Body of pancreas (tissue), 4 donors: ENCODE measurements at regions not wholly inside any gene's neighbourhood (a gene's known extent, or its start where the extent isn't known, plus 50 kb on each side); places are given as distances from the start of the nearest gene placed in this dataset.

Experiments
- POLR2A ChIP-seq, 3 donors: fragments of 450-650 bp; IDR thresholded peaks; one replicate each; pipeline ENCODE4 v1.6.1; 2016; ENCODE audit warnings: antibody characterized with exemption in 3 of 3, mild to moderate bottlenecking in 2 of 3
- TF ChIP-seq, protein P1 (sequence below), 7 experiments: fragments of 450-650 bp in 4 of 7; fragments of 200-600 bp in 3 of 7; sonication (generic) in 3 of 7; IDR thresholded peaks; one replicate each; pipeline ENCODE4 v1.5.1; 2016 to 2019; ENCODE audit warnings: antibody characterized with exemption in 7 of 7

GRCh38 chr6:113524826-113525225 lies 332.3 kb upstream of the MARCKS start:
- TF ChIP-seq, protein P1, sequence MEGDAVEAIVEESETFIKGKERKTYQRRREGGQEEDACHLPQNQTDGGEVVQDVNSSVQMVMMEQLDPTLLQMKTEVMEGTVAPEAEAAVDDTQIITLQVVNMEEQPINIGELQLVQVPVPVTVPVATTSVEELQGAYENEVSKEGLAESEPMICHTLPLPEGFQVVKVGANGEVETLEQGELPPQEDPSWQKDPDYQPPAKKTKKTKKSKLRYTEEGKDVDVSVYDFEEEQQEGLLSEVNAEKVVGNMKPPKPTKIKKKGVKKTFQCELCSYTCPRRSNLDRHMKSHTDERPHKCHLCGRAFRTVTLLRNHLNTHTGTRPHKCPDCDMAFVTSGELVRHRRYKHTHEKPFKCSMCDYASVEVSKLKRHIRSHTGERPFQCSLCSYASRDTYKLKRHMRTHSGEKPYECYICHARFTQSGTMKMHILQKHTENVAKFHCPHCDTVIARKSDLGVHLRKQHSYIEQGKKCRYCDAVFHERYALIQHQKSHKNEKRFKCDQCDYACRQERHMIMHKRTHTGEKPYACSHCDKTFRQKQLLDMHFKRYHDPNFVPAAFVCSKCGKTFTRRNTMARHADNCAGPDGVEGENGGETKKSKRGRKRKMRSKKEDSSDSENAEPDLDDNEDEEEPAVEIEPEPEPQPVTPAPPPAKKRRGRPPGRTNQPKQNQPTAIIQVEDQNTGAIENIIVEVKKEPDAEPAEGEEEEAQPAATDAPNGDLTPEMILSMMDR (IDR thresholded peaks at IDR 0.05): no peak
- TF ChIP-seq POLR2A (IDR thresholded peaks at IDR 0.05): no peak
